SU-DHL-6 (cell line): ENCODE measurements at regions not wholly inside any gene's neighbourhood (a gene's known extent, or its start where the extent isn't known, plus 50 kb on each side); places are given as distances from the start of the nearest gene placed in this dataset.

Experiments used
- H2AFZ ChIP-seq: fragments of 200-600 bp; sonication (generic); 2 replicates; pipeline ENCODE4 v1.6.1; 2014; ENCODE audit warnings: low read depth, mild to moderate bottlenecking, moderate library complexity, mixed read lengths, antibody characterized with exemption, low read length; ENCODE audit not compliant: severe bottlenecking
- H3F3A ChIP-seq: fragments of 200-600 bp; shearing (Covaris generic); 2 replicates; pipeline ENCODE4 v1.6.0; 2016; ENCODE audit warnings: antibody characterized with exemption, mild to moderate bottlenecking; ENCODE audit not compliant: insufficient read depth
- H3K27ac ChIP-seq: fragments of 200-600 bp; sonication (generic); 2 replicates; pipeline ENCODE4 v1.5.1; 2016; ENCODE audit warnings: low read depth, mild to moderate bottlenecking, low read length, moderate library complexity, mixed read lengths
- H3K27me3 ChIP-seq: fragments of 200-600 bp; sonication (generic), shearing (Covaris generic); 2 replicates; pipeline ENCODE4 v1.6.0; 2014; ENCODE audit warnings: mild to moderate bottlenecking, low read length
- H3K36me3 ChIP-seq: fragments of 200-600 bp; sonication (generic); 2 replicates; pipeline ENCODE4 v1.6.1; 2014; ENCODE audit warnings: mild to moderate bottlenecking, low read length, mixed read lengths
- H3K4me2 ChIP-seq: fragments of 300-600, 200-600 bp; shearing (Covaris generic), sonication (generic); 2 replicates; pipeline ENCODE4 v1.6.0; 2014; ENCODE audit warnings: low read length, low read depth, mild to moderate bottlenecking; ENCODE audit not compliant: poor library complexity, severe bottlenecking
- H3K4me3 ChIP-seq: fragments of 200-600 bp; sonication (generic); 2 replicates; pipeline ENCODE4 v1.5.1; 2014; ENCODE audit warnings: antibody characterized with exemption, low read length, mild to moderate bottlenecking, mixed read lengths; ENCODE audit not compliant: insufficient read depth, poor library complexity, severe bottlenecking
- H3K79me2 ChIP-seq: fragments of 200-600 bp; sonication (generic); 2 replicates; pipeline ENCODE4 v1.6.1; 2014; ENCODE audit warnings: mild to moderate bottlenecking, low read length, moderate library complexity; ENCODE audit not compliant: insufficient read depth
- H3K9ac ChIP-seq: fragments of 200-600 bp; sonication (generic); 2 replicates; pipeline ENCODE4 v1.7.0; 2014; ENCODE audit warnings: mild to moderate bottlenecking, low read length
- H3K9me2 ChIP-seq: fragments of 200-600 bp; sonication (generic); replicated peaks from 2 replicates; pipeline ENCODE4 v1.6.1; 2014; ENCODE audit warnings: low read length; ENCODE audit not compliant: insufficient read depth
- H3K9me3 ChIP-seq: fragments of 200-600 bp; sonication (generic); 2 replicates; pipeline ENCODE4 v1.6.1; 2014; ENCODE audit warnings: low read length, mixed read lengths; ENCODE audit not compliant: insufficient read depth
- H4K20me1 ChIP-seq: fragments of 200-600 bp; sonication (generic); 2 replicates; pipeline ENCODE4 v1.6.1; 2014; ENCODE audit warnings: low read depth, mild to moderate bottlenecking, antibody characterized with exemption, low read length, moderate library complexity, mixed read lengths
- CTCF ChIP-seq: fragments of 200-600 bp; sonication (generic); IDR thresholded peaks from one replicate; pipeline ENCODE4 v1.5.1; 2017; ENCODE audit warnings: antibody characterized with exemption, mild to moderate bottlenecking, low read length, moderate library complexity; ENCODE audit not compliant: insufficient read depth, poor library complexity, severe bottlenecking
- EZH2phosphoT487 ChIP-seq: fragments of 200-600 bp; sonication (generic), shearing (Covaris generic); conservative IDR thresholded peaks from 2 replicates; pipeline ENCODE4 v1.6.1; 2018; ENCODE audit warnings: mild to moderate bottlenecking, antibody characterized with exemption, low read length, moderate library complexity, mixed read lengths

GRCh38 chr6:156280065-156280464 is 497.1 kb upstream of the ARID1B start:
- Histone ChIP-seq H3K36me3 (peaks cover 5% of the 10 kb centered on the region; the same call in 1 of the 2 replicates), H3K4me3 (peak overlapping the region; percentile 26), H3K27ac (peak overlapping the region; percentile 88), H3K79me2 (no peaks in the 10 kb centered on the region), H3K9ac (peak overlapping the region; percentile 21; the same call in 1 of the 2 replicates), H3K9me3 (peaks cover 9% of the 10 kb centered on the region; the same call in 1 of the 2 replicates), H3K4me2 (peak overlapping the region; percentile 80), H3K27me3 (no peaks in the 10 kb centered on the region), H3F3A (peaks cover 16% of the 10 kb centered on the region), H3K9me2 (no peaks in the 10 kb centered on the region), H4K20me1 (no peaks in the 10 kb centered on the region), H2AFZ (no peak overlapping the region)
- no peak for TF ChIP-seq CTCF
- no peak for TF ChIP-seq EZH2phosphoT487

- Histone ChIP-seq H3K27me3 (no peaks in the 10 kb centered on the region), H3K4me2 (peak overlapping the region; percentile 80), H3K27ac (peak overlapping the region; percentile 88), H3K9me3 (peaks cover 9% of the 10 kb centered on the region; the same call in 1 of the 2 replicates), H3K9me2 (no peaks in the 10 kb centered on the region), H3K9ac (peak overlapping the region; percentile 32), H3K4me3 (peak overlapping the region; percentile 27), H4K20me1 (no peaks in the 10 kb centered on the region), H3F3A (peaks cover 16% of the 10 kb centered on the region), H3K36me3 (peaks cover 5% of the 10 kb centered on the region; the same call in 1 of the 2 replicates), H2AFZ (no peak overlapping the region), H3K79me2 (no peaks in the 10 kb centered on the region)
- no peak for TF ChIP-seq EZH2phosphoT487
- no peak for TF ChIP-seq CTCF
Observed at GRCh38 chr6:156279261-156279969, 497.8 kb upstream of the ARID1B start.

- Histone ChIP-seq H3K9me3 (peaks cover 9% of the 10 kb centered on the region; the same call in 1 of the 2 replicates), H3F3A (no peaks in the 10 kb centered on the region), H3K79me2 (no peaks in the 10 kb centered on the region), H3K36me3 (peaks cover 5% of the 10 kb centered on the region; the same call in 1 of the 2 replicates), H3K9me2 (no peaks in the 10 kb centered on the region), H3K27me3 (no peaks in the 10 kb centered on the region), H3K4me3 (no peak overlapping the region), H2AFZ (no peak overlapping the region), H3K9ac (no peak overlapping the region), H3K4me2 (no peak overlapping the region), H3K27ac (no peak overlapping the region), H4K20me1 (no peaks in the 10 kb centered on the region)
- no peak for TF ChIP-seq EZH2phosphoT487
- TF ChIP-seq CTCF: no peak
Observed at GRCh38 chr6:156273065-156273711, 504.0 kb upstream of the ARID1B start.
